Caco-2 (cell line): ENCODE measurements at regions not wholly inside any gene's neighbourhood (a gene's known extent, or its start where the extent isn't known, plus 50 kb on each side); places are given as distances from the start of the nearest gene placed in this dataset.

Experiments
- BruUV-seq: library from RNA; stranded (reverse); fragments of 400-500 nt; replicated peaks from 2 replicates; lab custom pipeline; 2021; lab: Mats Ljungman, UMichigan
- CTCF ChIA-PET: fragments of 300-600 bp; sonication (Branson Sonifier 250); formaldehyde crosslinking; loops from one replicate; lab custom pipeline; 2022; ENCODE audit warnings: antibody characterized with exemption; lab: Charles Lee
- POLR2A ChIA-PET: fragments of 300-600 bp; sonication (Branson Sonifier 250); formaldehyde crosslinking; loops from one replicate; lab custom pipeline; 2022; ENCODE audit warnings: antibody characterized with exemption; lab: Charles Lee
- DNase-seq, 2 experiments: peaks; one replicate each; pipeline versions ENCODE4 v3.0.0 to v3.0.0-alpha.2; 2020 to 2022
- H3K27me3 ChIP-seq: replicated peaks from 2 replicates; pipeline ENCODE4 v1.6.0; 2011; ENCODE audit warnings: low read length; ENCODE audit not compliant: control insufficient read depth, insufficient read depth
- H3K36me3 ChIP-seq: 2 replicates; pipeline ENCODE4 v1.5.1; 2011; ENCODE audit warnings: low read length; ENCODE audit not compliant: control insufficient read depth, insufficient read depth
- H3K4me1 ChIP-seq: fragments of 250-450 bp; sonication (Bioruptor Pico); 2 replicates; pipeline ENCODE4 v1.5.1; 2020; ENCODE audit warnings: mild to moderate bottlenecking
- H3K4me3 ChIP-seq: 2 replicates; pipeline ENCODE4 v1.5.1; 2011; ENCODE audit warnings: low read depth, mild to moderate bottlenecking, control low read depth, low read length
- H3K9me3 ChIP-seq: fragments of 250-450 bp; sonication (Bioruptor Pico); 2 replicates; pipeline ENCODE4 v1.5.1; 2020; ENCODE audit warnings: mild to moderate bottlenecking, moderate library complexity
- H3K27ac Mint-ChIP-seq: one replicate; pipeline ENCODE4 v1.8.0; 2022; ENCODE audit warnings: mixed read lengths; ENCODE audit not compliant: unreplicated experiment
- H3K27me3 Mint-ChIP-seq: one replicate; pipeline ENCODE4 v1.8.0; 2022; ENCODE audit warnings: mixed read lengths; ENCODE audit not compliant: insufficient read depth, unreplicated experiment
- H3K36me3 Mint-ChIP-seq: one replicate; pipeline ENCODE4 v1.8.0; 2022; ENCODE audit warnings: mild to moderate bottlenecking, mixed read lengths; ENCODE audit not compliant: insufficient read depth, unreplicated experiment
- H3K4me1 Mint-ChIP-seq: one replicate; pipeline ENCODE4 v1.8.0; 2022; ENCODE audit warnings: low read depth, mixed read lengths; ENCODE audit not compliant: unreplicated experiment
- H3K4me3 Mint-ChIP-seq: one replicate; pipeline ENCODE4 v1.8.0; 2022; ENCODE audit warnings: mild to moderate bottlenecking, moderate library complexity, mixed read lengths; ENCODE audit not compliant: unreplicated experiment
- H3K9me3 Mint-ChIP-seq: one replicate; pipeline ENCODE4 v1.8.0; 2022; ENCODE audit warnings: mixed read lengths; ENCODE audit not compliant: unreplicated experiment
- intact Hi-C: fragments of 100-400 bp; cut with micrococcal nuclease; formaldehyde crosslinking; loops from one replicate; pipeline ENCODE4 v1.10.0; 2022; ENCODE audit not compliant: unreplicated experiment
- TF ChIP-seq, protein P1 (sequence below), 2 experiments: fragments of 200-600 bp in 1 of 2; IDR thresholded peaks; 1 replicate in 1 of 2; 2 replicates in 1 of 2; pipeline versions ENCODE4 v1.5.1 to v1.8.0; 2011 to 2022; ENCODE audit warnings: antibody characterized with exemption in 1 of 2, control low read depth in 1 of 2, inconsistent platforms in 1 of 2, low read depth in 1 of 2, low read length in 1 of 2, mild to moderate bottlenecking in 1 of 2, moderate library complexity in 1 of 2; ENCODE audit not compliant: insufficient read depth in 1 of 2, severe bottlenecking in 1 of 2, unreplicated experiment in 1 of 2

DNA sequence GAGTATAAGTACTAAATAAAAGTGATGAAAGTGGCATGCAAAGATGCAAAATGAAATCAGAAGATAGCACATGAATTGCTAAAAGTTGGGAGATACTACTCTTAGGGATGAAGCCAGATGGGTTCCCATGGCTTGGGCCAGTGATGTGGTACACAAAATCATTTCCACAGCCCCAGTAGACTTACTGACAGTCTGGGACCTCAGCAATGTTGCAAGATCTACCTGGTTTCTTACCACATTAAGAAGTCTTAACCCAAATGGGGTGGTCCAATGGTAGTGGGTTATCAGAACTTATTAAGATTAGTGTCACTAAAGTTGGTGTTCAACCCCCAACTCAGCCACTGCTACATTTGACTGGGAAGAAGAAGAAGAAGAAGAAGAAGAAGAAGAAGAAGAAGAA, 227.7 kb upstream of the IRF2BP2 start:
- Histone ChIP-seq H3K4me3 (no peak overlapping the region), H3K27me3 (no peaks in the 10 kb centered on the region), H3K36me3 (no peaks in the 10 kb centered on the region), H3K4me1 (no peaks in the 10 kb centered on the region), H3K9me3 (no peaks in the 10 kb centered on the region)
- Mint-ChIP-seq H3K27me3 (no peaks in the 10 kb centered on the region), H3K36me3 (no peaks in the 10 kb centered on the region), H3K4me1 (no peaks in the 10 kb centered on the region), H3K4me3 (no peak overlapping the region), H3K9me3 (no peaks in the 10 kb centered on the region), H3K27ac (no peak overlapping the region)
- intact Hi-C loops: no loop called here
- ChIA-PET CTCF (no interaction called here), POLR2A (no interaction called here)
- BruUV-seq: no TSS peak
- TF ChIP-seq, protein P1, sequence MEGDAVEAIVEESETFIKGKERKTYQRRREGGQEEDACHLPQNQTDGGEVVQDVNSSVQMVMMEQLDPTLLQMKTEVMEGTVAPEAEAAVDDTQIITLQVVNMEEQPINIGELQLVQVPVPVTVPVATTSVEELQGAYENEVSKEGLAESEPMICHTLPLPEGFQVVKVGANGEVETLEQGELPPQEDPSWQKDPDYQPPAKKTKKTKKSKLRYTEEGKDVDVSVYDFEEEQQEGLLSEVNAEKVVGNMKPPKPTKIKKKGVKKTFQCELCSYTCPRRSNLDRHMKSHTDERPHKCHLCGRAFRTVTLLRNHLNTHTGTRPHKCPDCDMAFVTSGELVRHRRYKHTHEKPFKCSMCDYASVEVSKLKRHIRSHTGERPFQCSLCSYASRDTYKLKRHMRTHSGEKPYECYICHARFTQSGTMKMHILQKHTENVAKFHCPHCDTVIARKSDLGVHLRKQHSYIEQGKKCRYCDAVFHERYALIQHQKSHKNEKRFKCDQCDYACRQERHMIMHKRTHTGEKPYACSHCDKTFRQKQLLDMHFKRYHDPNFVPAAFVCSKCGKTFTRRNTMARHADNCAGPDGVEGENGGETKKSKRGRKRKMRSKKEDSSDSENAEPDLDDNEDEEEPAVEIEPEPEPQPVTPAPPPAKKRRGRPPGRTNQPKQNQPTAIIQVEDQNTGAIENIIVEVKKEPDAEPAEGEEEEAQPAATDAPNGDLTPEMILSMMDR (IDR thresholded peaks at IDR 0.05; ENCODE audit: insufficient read depth in 1 of 2, low read depth in 1 of 2, low read length in 1 of 2, severe bottlenecking in 1 of 2, unreplicated experiment in 1 of 2): no peak
- no peak for DNase-seq

DNA sequence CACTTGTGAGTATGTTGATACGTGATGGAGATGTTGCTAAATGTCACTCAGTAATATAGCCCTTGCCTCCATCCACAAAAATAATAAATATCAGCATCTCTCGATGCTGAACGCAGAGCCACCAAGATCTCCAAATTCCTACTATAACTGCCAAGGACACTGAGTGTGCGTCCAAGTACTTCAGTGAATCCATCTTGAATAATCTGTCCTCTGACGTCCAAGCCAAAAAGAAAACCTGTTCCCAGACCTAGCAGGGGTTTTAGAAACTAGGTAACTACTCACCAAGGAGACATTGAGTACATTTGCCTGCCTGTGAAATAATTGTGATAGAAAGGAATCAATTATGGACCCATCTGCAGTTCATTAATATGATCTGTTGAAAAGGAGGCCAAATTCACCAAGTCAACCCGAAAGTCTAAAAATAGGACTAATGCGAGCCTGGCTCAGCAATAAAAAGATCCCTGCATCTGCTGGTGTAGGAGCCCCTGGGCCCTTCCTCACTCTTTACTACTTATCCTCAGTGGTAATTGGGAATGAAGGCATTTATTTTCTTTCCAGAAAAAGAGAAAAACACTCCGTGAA, 226.9 kb upstream of the IRF2BP2 start:
- POLR2A ChIA-PET: no interaction called here
- intact Hi-C loops: no loop called here
- TF ChIP-seq, protein P1 (IDR thresholded peaks at IDR 0.05; ENCODE audit: insufficient read depth in 1 of 2, low read depth in 1 of 2, low read length in 1 of 2, severe bottlenecking in 1 of 2, unreplicated experiment in 1 of 2): no peak

DNA sequence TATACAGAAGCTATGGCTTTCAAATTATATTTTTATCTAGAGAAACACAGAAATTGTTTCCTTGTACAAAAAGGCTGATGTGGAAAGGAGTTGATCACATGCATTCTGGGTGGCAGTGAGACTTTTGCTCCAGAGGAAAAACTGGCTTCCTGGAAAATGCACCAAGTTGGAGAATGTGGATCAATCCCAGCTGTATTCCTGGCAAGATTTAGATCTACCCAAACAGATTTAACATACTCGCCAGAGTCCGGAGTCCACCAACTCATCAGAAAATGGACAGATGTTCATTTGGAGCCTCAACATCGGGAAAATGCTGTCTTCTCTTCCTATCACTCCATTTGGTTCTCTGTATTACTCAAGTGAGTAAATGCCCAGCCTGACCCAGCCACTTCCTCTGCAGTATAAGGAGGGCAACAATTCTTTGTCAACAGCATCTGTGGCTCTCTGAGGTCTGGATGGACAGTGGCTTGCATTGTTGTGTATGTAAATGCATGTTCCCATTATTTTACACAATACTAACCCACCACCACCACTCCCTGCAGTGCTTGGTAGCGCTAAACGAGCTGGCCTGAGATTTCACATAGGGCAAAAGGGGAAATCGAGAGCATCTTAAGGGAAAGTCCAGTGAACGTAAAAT, 226.2 kb upstream of the IRF2BP2 start:
- ChIA-PET CTCF (interaction anchor here (0.5 kb wide), 1 partner anchor 1115 kb away, joined by 4 read pairs; no protein-coding TSS in a partner anchor), POLR2A (no interaction called here)
- Histone ChIP-seq H3K9me3 (no peaks in the 10 kb centered on the region), H3K27me3 (no peaks in the 10 kb centered on the region), H3K36me3 (no peaks in the 10 kb centered on the region), H3K4me1 (no peaks in the 10 kb centered on the region), H3K4me3 (no peak overlapping the region)
- TF ChIP-seq, protein P1 (IDR thresholded peaks at IDR 0.05; ENCODE audit: insufficient read depth in 1 of 2, low read depth in 1 of 2, low read length in 1 of 2, severe bottlenecking in 1 of 2, unreplicated experiment in 1 of 2): no peak
- Mint-ChIP-seq H3K4me3 (no peak overlapping the region), H3K36me3 (no peaks in the 10 kb centered on the region), H3K4me1 (no peaks in the 10 kb centered on the region), H3K9me3 (no peaks in the 10 kb centered on the region), H3K27me3 (no peaks in the 10 kb centered on the region), H3K27ac (no peak overlapping the region)
- BruUV-seq: no TSS peak
- DNase-seq: no peak
- intact Hi-C loops: no loop called here

More for the DNA sequence above, 226.9 kb upstream of the IRF2BP2 start:
- no peaks in the 10 kb centered on the region for H3K36me3 ChIP-seq
- no peak overlapping the region for H3K4me3 Mint-ChIP-seq
- no peaks in the 10 kb centered on the region for H3K9me3 Mint-ChIP-seq
- H3K27me3 Mint-ChIP-seq: no peaks in the 10 kb centered on the region
- no peaks in the 10 kb centered on the region for H3K4me1 ChIP-seq
- no peaks in the 10 kb centered on the region for H3K36me3 Mint-ChIP-seq
- H3K27ac Mint-ChIP-seq: no peak overlapping the region
- no peaks in the 10 kb centered on the region for H3K27me3 ChIP-seq
- CTCF ChIA-PET: no interaction called here
- H3K4me3 ChIP-seq: no peak overlapping the region
- no peaks in the 10 kb centered on the region for H3K4me1 Mint-ChIP-seq
- no peak for DNase-seq
- no peaks in the 10 kb centered on the region for H3K9me3 ChIP-seq
- BruUV-seq: no TSS peak
